Esophagus muscularis mucosa (tissue), 4 donors: ENCODE measurements at regions not wholly inside any gene's neighbourhood (a gene's known extent, or its start where the extent isn't known, plus 50 kb on each side); places are given as distances from the start of the nearest gene placed in this dataset.

Source experiments
- DNase-seq: peaks from one replicate; pipeline ENCODE4 v3.0.0-alpha.2; 2017; ENCODE audit errors: extremely low spot score
- H3K27ac ChIP-seq, 4 donors: fragments of 200-600 bp; sonication (generic); replicated peaks in 1 of 4; 1 replicate in 3 of 4; 2 replicates in 1 of 4; pipeline ENCODE4 v1.5.1; 2016 to 2019; ENCODE audit warnings: mild to moderate bottlenecking in 1 of 4
- H3K27me3 ChIP-seq, 4 donors: fragments of 200-600 bp; sonication (generic); one replicate each; pipeline versions ENCODE4 v1.5.1 to v1.6.0; 2016 to 2019
- H3K36me3 ChIP-seq, 4 donors: fragments of 200-600 bp; sonication (generic); one replicate each; pipeline ENCODE4 v1.5.1; 2016 to 2019
- H3K4me1 ChIP-seq, 4 donors: fragments of 200-600 bp; sonication (generic); one replicate each; pipeline ENCODE4 v1.5.1; 2016 to 2019
- H3K4me3 ChIP-seq, 4 donors: fragments of 200-600 bp; sonication (generic); 1 replicate in 2 of 4; 2 replicates in 2 of 4; pipeline ENCODE4 v1.5.1; 2016 to 2019; ENCODE audit warnings: mild to moderate bottlenecking in 4 of 4, moderate library complexity in 1 of 4
- H3K9me3 ChIP-seq, 4 donors: fragments of 200-600 bp; sonication (generic); 1 replicate in 3 of 4; 2 replicates in 1 of 4; pipeline ENCODE4 v1.5.1; 2016 to 2019
- EP300 ChIP-seq: sonication (generic); formaldehyde crosslinking; IDR thresholded peaks from one replicate; pipeline ENCODE4 v1.6.1; 2017; ENCODE audit warnings: antibody characterized with exemption
- POLR2A ChIP-seq: fragments of 450-650 bp; IDR thresholded peaks from one replicate; pipeline ENCODE4 v1.6.1; 2017; ENCODE audit warnings: antibody characterized with exemption, moderate library complexity, mild to moderate bottlenecking, low read depth
- POLR2AphosphoS5 ChIP-seq, 2 donors: sonication (generic); formaldehyde crosslinking; IDR thresholded peaks; one replicate each; pipeline ENCODE4 v1.6.1; 2017; ENCODE audit warnings: antibody characterized with exemption in 2 of 2
- WGBS: methylation state at CpG from one replicate; pipeline ENCODE4 v1.1.5; 2018; 5-methylcytosine and 5-hydroxymethylcytosine counted together
- intact Hi-C: fragments of 100-400 bp; cut with DNase I; formaldehyde crosslinking; loops from one replicate; pipeline ENCODE4 v1.15.1; 2023
- TF ChIP-seq, protein P1 (sequence below), 3 experiments: fragments of 200-600 bp in 2 of 3; fragments of 450-650 bp in 1 of 3; sonication (generic) in 2 of 3; IDR thresholded peaks; one replicate each; pipeline ENCODE4 v1.5.1; 2017 to 2019; ENCODE audit warnings: antibody characterized with exemption in 3 of 3, mild to moderate bottlenecking in 2 of 3, moderate library complexity in 1 of 3

DNA sequence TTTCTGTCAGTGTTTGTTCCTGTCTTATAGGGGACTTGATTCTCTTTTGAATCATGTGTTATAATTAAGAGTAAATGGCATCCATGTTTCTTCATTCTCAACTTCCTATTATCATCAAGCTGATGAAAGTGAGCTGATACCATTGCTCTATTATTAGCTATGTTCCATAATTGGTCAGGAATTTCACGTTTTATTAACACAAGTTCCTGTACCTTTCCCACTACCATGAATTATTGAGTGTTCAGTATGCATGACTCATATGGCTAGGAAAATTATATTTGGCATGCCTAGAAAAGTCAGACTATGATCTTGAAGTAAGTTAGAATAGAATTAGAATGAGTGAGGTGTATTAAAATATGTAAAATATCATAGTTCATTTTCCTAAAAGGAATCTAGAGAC lies 278.9 kb upstream of the LRRC3B start:
- Histone ChIP-seq H3K4me1 (no peaks in the 10 kb centered on the region), H3K27me3 (no peaks in the 10 kb centered on the region), H3K4me3 (no peak overlapping the region), H3K9me3 (no peaks in the 10 kb centered on the region), H3K36me3 (no peaks in the 10 kb centered on the region), H3K27ac (no peak overlapping the region)
- intact Hi-C loops, result no loop called here
- no peak for TF ChIP-seq POLR2AphosphoS5 (IDR thresholded peaks at IDR 0.05)
- no peak for TF ChIP-seq EP300
- TF ChIP-seq POLR2A, result no peak
- TF ChIP-seq, protein P1, sequence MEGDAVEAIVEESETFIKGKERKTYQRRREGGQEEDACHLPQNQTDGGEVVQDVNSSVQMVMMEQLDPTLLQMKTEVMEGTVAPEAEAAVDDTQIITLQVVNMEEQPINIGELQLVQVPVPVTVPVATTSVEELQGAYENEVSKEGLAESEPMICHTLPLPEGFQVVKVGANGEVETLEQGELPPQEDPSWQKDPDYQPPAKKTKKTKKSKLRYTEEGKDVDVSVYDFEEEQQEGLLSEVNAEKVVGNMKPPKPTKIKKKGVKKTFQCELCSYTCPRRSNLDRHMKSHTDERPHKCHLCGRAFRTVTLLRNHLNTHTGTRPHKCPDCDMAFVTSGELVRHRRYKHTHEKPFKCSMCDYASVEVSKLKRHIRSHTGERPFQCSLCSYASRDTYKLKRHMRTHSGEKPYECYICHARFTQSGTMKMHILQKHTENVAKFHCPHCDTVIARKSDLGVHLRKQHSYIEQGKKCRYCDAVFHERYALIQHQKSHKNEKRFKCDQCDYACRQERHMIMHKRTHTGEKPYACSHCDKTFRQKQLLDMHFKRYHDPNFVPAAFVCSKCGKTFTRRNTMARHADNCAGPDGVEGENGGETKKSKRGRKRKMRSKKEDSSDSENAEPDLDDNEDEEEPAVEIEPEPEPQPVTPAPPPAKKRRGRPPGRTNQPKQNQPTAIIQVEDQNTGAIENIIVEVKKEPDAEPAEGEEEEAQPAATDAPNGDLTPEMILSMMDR (IDR thresholded peaks at IDR 0.05), result no peak
- 44% methylated on average over 1 of the region's 1 CpG for WGBS
- DNase-seq, result no peak

DNA sequence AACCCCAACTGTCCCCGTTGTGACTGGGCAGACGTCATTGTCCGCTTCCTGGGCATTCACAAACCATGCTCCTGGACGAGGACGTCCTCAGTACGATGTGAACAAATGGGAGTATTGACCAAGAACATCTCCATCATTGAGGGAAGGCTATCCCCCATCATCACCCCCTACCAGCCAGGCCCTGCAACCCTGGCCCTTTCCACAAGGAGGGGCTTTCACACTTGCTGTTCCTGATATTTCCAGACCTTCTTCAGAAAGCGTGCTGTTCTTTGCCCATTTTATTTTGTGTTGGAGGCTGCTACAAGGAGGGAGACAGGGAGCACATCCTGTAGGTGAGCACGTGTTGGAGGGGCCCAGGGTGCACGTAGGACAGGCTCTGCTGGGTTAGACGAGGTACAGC lies 277.0 kb upstream of the LRRC3B start:
- 90% methylated on average over 10 of the region's 10 CpGs for WGBS
- Histone ChIP-seq H3K36me3 (no peaks in the 10 kb centered on the region), H3K9me3 (peaks cover 0 to 4% (median 0%) of the 10 kb centered on the region in 4 donors), H3K4me1 (no peaks in the 10 kb centered on the region), H3K27me3 (no peaks in the 10 kb centered on the region), H3K27ac (no peak overlapping the region), H3K4me3 (no peak overlapping the region)
- DNase-seq, result no peak
- TF ChIP-seq, protein P1 (IDR thresholded peaks at IDR 0.05), result no peak
- no peak for TF ChIP-seq EP300
- no peak for TF ChIP-seq POLR2A
- TF ChIP-seq POLR2AphosphoS5 (IDR thresholded peaks at IDR 0.05), result no peak
- intact Hi-C loops, result no loop called here

DNA sequence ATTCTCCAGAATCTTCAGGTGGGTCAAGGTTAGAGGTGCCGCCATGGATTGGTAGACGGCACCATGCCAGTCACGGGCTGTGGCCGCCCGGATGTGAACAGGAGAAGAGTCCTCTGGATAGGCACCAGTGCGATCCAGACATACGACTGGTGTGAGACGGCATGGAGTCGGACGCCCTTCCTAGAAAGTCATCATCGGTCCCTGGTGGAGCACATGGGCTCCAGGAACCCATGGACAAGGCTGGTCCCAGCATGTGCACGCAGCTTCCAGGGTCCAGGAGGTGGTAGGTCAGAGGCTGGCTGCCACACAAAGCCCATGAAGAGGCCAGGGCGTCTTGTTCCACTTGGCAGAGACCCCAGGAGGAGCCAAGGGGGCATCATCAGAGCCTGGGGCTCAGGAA lies 276.1 kb upstream of the LRRC3B start:
- no peaks in the 10 kb centered on the region for H3K27me3 ChIP-seq
- intact Hi-C loops, result no loop called here
- H3K9me3 ChIP-seq, result peaks cover 0 to 4% (median 0%) of the 10 kb centered on the region in 4 donors
- TF ChIP-seq POLR2AphosphoS5 (IDR thresholded peaks at IDR 0.05), result no peak
- TF ChIP-seq POLR2A, result no peak
- TF ChIP-seq, protein P1 (IDR thresholded peaks at IDR 0.05), result no peak
- TF ChIP-seq EP300, result no peak
- H3K4me3 ChIP-seq, result no peak overlapping the region
- no peaks in the 10 kb centered on the region for H3K4me1 ChIP-seq
- H3K36me3 ChIP-seq, result no peaks in the 10 kb centered on the region
- 94% methylated on average over 12 of the region's 13 CpGs for WGBS
- no peak for DNase-seq
- H3K27ac ChIP-seq, result no peak overlapping the region

DNA sequence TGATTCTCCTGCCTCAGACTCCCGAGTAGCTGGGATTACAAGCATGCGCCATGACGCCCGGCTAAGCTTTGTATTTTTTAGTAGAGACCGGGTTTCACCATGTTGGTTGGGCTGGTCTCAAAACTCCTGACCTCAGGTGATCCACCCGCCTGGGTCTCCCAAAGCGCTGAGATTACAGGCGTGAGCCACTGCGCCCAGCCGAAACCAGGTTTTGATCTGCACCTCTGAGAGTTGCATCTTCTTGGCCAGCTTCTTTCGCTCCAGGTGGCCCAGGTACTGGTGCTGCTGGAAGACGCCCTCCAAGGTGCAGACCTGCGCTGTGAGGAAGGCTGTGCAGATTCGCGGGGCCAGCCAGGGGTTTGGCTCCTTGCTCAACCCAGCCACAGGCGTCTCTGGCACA lies 275.4 kb upstream of the LRRC3B start:
- Histone ChIP-seq H3K9me3 (peaks cover 0 to 4% (median 0%) of the 10 kb centered on the region in 4 donors), H3K27ac (no peak overlapping the region), H3K4me3 (no peak overlapping the region), H3K27me3 (no peaks in the 10 kb centered on the region), H3K4me1 (no peaks in the 10 kb centered on the region), H3K36me3 (no peaks in the 10 kb centered on the region)
- no peak for TF ChIP-seq POLR2AphosphoS5 (IDR thresholded peaks at IDR 0.05)
- TF ChIP-seq, protein P1 (IDR thresholded peaks at IDR 0.05), result no peak
- intact Hi-C loops, result no loop called here
- DNase-seq, result no peak
- 94% methylated on average over 15 of the region's 16 CpGs for WGBS

DNA sequence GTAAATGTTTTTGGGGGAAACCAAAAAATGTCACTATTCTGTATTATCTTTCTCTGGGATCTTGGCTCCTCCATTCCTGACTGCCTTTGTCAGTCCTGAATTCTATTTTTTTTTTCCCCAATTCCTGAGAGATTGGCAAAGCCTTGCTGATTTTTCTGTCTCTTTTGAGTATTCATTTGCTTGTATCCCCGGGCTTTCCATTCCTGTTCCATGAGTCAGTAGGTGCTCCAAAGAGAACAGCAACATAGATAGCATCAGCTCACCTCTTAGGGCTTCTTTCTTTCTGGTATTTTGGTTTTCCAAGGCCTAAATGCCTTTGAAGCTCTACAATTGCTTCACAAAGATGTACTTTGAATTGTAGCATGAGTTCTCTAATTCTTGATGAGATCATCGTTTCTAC lies 271.7 kb upstream of the LRRC3B start:
- H3K27ac ChIP-seq, result no peak overlapping the region
- peaks cover 0 to 4% (median 0%) of the 10 kb centered on the region in 4 donors for H3K9me3 ChIP-seq
- peaks cover 0 to 3% (median 0%) of the 10 kb centered on the region in 4 donors for H3K4me1 ChIP-seq
- TF ChIP-seq POLR2A (no peak), POLR2AphosphoS5 (IDR thresholded peaks at IDR 0.05) (no peak), EP300 (no peak)
- TF ChIP-seq, protein P1 (IDR thresholded peaks at IDR 0.05), result no peak
- H3K27me3 ChIP-seq, result no peaks in the 10 kb centered on the region
- no peaks in the 10 kb centered on the region for H3K36me3 ChIP-seq
- intact Hi-C loops, result no loop called here
- H3K4me3 ChIP-seq, result no peak overlapping the region
- WGBS, result 84% methylated on average over 2 of the region's 2 CpGs
- DNase-seq, result no peak
